ENCODE measurements at regions not wholly inside any gene's neighbourhood (a gene's known extent, or its start where the extent isn't known, plus 50 kb on each side); places are given as distances from the start of the nearest gene placed in this dataset.
"Not testable (repeated sequence)": the region's sequence is repeated elsewhere in the genome, so short reads cannot be mapped to it uniquely, and the experiment has no call there.

DNA sequence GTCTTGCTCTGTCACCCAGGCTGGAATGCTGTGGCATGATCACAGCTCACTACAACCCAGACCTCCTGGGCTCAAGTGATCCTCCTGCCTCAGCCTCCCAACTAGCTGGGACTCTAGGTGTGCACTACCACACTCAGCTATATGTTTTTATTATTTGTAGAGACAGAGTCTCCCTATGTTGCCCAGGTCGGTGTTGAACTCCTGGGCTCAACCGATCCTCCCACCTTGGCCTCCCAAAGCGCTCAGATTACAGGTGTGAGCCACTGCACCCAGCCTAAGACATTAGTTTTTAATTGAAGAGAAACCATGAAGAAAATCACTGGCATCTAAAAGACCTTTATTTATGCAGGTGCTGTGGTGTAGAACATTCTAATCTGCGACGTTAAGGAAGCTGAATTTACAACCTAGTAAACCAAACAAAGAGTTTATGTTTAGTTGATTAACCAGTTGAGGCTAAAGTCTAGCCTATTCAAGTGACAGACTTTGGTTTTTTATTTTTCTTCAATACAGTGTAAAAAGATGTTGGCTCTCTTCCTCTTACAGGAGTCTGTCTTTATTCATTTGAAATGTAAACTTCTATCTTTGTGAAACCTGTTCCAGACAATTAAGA lies 52.5 kb upstream of the NBL1 start:
- DNase-seq = no peak

DNA sequence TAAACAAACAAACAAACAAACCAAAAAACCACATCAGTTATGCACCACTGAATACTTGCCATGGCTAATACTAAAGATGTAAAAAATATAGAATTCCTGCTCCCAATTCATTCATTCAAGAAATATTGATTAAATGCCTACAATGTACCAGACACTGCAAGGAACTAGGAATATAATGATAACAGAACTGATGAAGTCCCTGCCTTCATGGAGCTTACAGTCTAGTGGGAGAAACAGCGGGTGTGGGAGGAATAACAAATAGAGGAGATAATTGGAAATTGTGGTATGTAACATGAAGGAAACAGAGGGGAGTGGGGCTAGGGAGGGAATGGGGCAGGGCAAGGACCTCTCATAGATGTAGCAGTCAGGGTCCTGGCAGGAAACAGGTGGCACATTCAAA lies 58.6 kb upstream of the NBL1 start:
- DNase-seq = no peak

DNA sequence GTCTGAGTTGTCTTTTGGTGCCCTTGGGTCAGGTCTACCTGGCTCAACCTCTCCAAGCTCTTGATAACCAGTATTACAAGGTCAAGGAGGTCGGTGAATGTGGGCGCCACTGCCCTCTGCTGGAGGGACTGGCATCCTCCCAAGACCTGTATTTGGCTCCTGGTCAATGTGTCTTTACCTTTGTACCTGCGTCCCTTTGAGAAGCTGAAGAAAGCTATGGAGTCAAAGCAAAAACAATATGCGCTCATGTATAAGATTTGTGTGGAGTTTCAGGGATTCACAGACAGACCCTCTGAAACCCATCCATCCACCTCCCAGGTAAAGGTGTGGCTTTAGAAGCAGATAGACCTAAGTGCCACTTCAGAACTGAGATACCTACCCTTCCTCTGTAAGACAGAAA lies 61.8 kb upstream of the NBL1 start:
- DNase-seq = peak; percentile 31 to 72

DNA sequence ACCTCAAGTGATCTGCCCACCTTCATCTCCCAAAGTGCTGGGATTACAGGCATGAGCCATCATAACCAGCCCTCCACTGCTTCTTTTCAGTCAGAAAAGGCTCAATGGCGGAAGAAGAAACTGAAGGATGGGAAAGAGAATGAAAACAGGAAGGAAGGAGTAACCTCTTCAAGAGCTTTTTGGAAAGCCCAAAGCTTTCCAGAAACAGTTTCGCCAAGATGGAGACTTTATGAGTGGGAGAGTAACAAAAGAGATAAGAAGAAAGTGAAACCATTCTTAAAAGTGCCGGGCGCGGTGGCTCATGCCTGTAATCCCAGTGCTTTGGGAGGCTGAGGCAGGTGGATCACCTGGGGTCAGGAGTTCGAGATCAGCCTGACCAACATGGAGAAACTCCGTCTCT lies 62.7 kb upstream of the NBL1 start:
- DNase-seq = peak; percentile 43 to 74

DNA sequence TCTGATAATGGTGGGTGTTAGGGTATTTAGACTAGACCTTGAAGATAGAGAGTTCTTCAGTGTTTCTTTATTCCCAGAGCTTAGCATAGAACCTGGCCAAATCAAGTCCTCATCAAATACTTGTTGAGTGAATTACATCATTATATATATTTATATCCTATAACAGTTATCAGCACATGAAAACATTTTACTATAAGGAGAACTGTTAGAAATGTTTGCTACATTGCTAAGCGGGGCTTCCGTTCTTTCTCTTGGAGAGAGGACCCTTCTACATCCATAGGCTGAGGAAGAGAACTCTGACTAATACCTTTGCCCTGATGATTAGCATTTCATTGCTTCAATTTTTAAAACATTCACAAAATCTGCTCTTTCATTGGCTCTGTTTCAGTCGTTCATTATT lies 66.5 kb upstream of the NBL1 start:
- DNase-seq = no peak

DNA sequence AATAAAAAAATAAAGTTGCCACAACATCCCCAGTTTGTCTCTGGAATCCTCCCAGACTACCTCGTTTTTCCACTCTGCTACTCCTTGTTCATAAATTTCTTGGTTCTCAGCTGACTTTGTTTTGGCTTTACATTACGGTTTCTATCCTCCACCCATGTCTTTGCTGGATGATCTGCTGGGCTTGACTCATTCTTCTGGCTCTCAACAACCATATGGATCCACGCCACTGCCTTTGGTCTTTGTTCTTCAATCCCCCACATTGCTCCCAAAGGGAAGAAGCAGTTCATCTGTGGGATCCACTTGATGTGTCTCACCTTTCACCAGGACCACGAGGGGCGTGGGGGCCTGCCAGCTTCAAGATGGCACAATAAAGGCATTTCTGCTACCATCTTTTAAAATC lies 67.1 kb upstream of the NBL1 start:
- no peak for DNase-seq

DNA sequence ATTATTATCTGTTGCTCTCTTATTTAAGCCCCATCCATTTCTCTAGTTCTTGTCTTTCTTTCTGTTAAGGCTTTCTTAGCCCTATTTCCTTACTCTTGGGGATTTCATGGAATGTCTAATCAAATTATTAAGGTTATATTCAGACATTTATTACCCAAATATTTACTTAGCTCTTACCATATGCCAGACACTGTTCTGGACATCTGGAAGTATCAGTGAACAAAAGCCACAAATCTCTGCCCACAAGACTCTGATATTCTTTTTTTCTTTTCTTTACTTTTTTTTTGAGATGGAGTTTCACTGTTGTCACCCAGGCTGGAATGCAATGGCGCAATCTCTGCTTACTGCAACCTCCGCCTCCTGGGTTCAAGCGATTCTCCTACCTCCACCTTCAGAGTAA lies 74.3 kb upstream of the NBL1 start:
- no peak for DNase-seq

DNA sequence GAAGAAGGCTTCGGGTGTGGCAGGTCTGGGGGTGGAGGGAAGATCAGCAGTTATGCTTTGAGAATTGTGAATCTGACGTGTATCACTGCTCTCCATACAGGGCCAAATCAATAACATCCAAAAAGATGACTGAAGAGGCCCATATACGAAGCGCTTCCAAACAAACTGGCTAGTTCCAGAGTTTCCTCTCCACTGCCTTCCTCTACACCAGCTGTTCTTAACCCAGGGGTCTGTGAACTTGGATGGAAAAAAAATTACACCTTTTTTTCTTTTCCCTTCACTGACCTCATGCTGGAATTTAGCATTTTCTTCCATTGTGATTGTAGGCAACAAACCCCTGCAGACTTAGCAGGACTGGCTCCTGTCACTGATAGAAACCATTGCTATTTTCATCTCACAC lies 77.1 kb upstream of the NBL1 start:
- no peak for DNase-seq

DNA sequence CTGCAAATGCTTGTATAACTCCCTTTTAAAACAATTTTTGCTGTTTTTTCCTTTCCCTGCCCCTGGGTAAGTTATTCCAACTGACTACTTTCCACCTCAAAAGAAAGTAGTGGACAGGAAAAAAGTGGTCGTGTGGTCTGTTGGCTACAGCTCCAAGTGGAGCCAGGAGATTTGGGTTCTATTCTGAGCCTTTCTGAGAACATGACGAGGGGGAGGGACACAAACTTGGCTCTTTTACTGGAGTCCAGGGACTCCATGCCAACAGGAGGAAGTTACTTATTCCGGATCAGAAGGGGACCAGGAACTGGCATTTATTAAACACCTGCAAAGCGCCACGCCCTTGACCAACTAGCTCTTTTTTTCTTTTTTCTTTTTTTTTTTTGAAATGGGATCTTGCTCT lies 79.0 kb upstream of the CAPZB start:
- no peak for DNase-seq

DNA sequence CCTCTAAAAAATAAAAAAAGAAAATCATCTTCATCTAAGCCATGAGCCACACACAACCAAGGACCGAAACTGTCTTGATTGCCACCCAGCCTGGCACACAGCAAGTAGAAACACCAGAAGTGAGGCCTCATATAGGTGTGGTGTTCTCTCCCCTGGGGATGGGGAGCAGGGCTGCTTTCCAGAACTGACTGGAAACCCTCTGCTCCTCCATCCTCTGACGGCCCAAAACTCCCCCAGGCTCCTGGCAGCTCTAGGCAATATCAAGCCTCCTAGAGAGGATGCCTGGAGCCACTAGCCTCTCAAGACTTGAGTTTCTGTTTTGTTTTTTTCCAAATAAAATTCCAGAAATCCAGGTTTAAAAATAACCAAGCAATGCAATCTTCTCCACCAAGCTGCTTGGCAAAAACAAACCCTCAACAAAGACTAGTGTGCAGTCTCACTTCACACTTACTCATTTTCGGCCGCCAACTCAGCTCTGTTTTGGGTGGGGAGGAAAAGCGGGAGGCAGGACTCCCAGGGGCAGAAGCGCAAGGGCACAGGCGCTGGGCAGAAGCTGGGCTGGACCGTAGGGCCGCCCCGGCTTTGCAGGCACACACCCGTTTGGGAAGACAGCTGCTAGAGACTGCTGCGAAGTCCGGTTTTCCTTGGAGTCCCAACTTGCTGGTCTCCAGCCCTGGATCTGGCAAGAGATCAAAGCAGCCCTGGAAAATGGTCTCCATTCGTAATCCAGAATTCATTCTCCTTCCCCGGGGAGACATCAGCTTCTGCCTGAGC lies 78.2 kb upstream of the CAPZB start:
- DNase-seq = no peak

DNA sequence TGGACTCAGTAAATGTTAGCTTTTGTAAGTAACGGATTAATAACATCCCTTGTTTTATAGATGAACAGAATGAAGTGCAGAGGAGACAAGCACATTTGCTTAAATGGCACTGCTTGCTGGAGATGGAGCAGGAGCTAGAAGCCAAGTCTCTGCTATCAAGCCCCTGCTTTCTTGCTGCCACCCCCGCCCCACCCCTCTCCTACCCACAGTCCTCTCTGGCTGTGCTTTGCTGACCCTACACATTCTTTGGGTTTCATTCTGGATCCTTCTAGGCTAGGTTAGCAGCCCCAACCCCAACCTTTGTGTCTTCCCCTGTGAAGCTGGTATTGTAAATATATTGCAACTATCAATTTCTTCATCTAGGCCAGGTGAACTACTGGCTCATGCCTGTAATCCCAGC lies 77.5 kb upstream of the CAPZB start:
- DNase-seq = no peak

DNA sequence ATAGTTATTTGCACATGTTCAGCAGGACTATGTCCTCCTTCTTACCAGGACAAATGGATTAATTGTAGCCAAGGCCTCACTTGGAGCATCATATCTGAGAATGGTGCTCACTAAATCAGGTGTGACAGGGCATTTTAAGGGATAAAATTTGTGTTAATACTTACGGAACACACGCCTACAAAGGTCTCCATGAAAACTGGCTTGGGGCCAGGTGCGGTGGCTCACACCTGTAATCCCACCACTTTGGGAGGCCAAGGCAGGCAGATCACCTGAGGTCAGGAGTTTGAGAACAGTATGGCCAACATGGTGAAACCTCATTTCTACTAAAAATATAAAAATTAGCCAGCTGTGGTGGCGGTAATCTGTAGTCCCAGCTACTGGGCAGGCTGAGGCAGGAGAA lies 75.1 kb upstream of the CAPZB start:
- DNase-seq = no peak

DNA sequence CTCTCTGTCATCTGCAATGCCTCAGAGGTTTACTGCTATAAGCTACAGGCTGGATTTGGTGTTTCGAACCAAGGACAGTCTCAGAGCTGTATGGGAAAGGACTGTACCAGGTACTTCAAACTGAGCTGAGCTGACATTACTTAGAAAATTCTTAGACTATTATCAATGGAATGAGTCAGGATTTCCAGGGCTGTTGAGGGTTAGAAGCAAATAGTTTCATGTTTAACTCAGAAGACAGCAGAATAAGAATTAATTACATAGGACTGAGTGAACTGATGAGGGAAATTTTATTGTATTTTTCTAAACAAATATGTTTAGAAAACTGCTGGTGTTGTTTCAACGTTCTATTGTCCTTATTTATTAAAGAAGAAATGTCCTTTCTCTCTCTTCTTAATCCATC lies 74.3 kb upstream of the CAPZB start:
- DNase-seq = no peak

DNA sequence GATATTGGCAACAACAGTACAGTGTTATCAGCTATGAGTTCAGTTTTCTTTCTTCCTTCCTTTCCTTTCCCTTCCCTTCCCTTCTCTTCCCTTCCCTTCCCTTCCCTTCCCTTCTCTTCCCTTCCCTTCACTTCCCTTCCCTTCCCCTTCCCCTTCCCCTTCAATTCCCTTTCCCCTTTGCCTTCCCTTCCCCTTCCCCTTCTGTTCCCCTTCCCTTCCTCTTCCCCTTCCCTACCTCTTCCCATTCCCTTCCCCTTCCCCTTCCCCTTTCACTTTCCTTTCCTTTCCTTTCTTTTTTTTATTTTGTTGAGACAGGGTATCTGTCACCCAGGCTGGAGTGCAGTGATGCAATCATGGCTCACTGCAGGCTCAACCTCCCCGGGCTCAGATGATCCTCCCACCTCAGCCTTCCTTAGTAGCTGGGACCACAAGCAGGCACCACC lies 72.3 kb upstream of the CAPZB start:
- peak; percentile 37 to 39 for DNase-seq

DNA sequence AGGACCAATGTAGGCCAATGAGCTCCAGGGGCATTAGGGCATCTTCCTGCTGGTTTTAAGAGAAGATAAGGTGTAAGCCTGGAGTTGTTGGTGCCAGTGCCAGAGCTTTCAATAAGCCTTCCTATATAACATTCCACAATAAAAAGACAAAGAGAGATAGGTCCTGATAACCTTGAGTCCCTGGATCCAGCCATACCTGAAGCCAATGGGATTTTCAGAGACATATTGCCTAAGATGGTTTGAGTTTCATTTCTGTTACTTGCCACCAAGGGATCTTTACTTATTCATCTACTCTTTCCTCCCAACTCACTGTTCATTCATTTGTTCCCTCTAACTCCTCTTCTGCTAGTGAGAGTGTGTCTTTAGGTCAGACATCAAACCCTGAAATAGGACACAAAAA lies 68.8 kb upstream of the CAPZB start:
- no peak for DNase-seq

DNA sequence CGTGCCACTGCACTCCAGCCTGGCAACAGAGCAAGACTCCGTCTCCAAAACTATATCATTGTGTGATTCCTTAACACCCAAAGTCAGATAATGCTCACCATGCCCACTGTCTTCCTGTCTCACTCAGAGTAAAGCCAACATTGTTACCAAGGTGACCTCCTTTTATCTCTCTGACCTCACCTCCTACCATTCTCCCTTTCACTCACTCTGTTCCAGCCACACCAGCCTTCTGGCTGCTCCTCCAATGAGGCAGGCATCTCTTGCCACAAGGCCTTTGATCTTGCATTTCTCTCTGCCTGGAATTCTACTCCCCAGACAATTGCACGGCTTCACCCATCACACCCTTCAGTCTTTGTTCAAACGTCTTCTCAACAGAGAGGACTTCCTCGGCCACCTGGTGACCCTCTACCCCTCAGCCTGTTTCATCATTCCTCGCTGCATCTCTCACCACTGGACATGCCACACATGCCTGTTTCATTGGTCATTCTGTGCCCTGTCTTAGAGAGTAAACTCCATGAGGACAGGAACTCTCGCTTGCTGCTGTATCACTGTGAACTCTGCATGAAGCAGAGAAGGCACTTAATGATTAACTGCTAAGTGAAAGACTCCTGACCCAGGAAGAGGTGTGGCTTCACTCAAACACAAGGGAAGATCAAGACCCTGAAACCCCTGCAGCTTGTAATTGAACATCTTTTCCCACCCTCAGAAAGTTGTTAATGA lies 67.1 kb upstream of the CAPZB start:
- DNase-seq = no peak

DNA sequence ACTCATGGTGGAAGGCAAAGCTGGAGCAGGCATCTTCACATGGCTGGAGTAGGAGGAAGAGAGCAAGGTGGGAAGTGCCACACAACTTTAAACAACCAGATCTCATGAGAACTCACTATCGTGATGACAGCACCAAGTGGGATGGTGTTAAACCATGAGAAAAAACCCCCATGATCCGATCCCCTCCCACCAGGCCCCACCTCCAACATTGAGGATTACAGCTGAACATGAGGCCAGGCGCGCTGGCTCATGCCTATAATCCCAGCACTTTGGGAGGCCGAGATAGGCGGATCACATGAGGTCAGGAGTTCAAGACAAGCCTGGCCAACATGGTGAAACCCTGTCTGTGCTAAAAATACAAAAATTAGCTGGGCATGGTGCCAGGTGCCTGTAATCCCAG lies 66.5 kb upstream of the CAPZB start:
- DNase-seq = peak in 1 of 2 donors; percentile 27

DNA sequence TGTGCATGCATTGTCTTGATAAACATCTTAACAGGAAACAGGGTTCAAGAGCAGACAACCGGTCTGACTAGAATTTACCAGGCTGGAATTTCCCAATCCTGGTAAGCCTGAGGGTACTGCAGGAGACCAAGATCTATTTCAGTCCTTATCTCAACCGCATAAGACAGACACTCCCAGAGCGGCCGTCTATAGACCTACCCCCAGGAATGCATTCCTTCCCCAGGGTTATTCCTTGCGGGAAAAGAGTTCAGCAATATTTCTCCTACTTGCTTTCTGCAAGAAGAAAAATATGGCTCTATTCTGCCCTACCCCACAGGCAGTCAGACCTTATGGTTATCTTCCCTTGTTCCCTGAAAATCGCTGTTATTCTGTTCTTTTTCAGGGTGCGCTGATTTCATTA lies 65.1 kb upstream of the CAPZB start:
- not testable (repeated sequence) for DNase-seq

DNA sequence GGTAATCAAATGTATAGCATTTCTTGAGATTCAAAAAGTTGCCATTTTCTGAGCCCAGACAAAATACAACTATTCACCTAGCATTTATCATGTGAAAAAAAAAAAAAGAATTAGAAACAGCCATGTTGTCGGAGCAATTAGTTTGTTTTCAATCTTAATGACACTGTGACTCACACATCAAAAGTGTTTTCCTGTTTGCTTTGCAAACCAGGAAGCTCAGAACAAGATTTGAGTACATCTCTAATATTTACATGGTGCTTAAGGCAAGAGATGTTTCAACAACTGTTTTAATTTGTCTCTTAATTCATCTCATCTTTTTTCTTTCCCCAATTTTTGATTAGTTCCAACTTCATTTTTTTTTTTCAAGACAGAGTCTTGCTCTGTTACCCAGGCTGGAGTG lies 62.5 kb upstream of the CAPZB start:
- no peak for DNase-seq

DNA sequence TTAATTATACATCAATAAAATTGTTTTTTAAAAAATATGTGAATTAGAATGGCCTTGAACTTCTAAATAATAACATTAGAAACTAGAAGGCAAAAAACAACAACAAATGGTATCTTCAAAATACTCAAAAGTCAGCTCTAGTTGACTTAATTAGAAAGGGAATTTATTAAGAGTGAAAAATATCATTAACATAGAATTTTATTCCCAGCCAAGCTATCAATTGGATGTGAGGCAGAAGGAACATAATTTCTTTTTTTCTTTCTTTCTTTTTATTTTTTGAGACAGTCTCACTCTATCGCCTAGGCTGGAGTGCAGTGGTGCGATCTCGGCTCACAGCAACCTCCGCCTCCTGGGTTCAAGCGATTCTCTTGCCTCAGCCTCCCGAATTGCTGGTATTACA lies 51.2 kb upstream of the CAPZB start:
- DNase-seq = no peak

DNA sequence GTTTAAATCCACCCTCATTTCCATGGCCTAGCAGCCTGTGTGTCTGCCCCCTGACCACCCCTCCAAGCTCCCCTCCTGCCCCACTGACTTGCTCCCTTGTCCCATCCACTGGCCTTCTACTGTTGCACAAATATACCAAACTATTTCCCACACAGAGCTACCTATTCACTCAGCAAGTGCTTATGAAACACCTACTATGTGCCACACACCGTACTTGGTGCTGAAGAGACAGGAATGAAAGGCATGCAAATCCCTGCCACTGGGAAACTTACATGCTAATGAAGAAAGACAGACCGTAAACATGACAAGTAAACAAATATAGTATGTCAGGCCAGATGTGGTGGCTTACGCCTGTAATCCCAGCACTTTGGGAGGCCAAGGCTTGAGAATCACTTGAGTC lies 49.9 kb upstream of the CAPZB start:
- no peak for DNase-seq
